Peyer's patch (tissue), 4 donors: ENCODE measurements at regions not wholly inside any gene's neighbourhood (a gene's known extent, or its start where the extent isn't known, plus 50 kb on each side); places are given as distances from the start of the nearest gene placed in this dataset.

Experiments
- POLR2A ChIP-seq, 2 donors: fragments of 450-650 bp; IDR thresholded peaks; one replicate each; pipeline ENCODE4 v1.5.1; 2017; ENCODE audit warnings: antibody characterized with exemption in 2 of 2, mild to moderate bottlenecking in 2 of 2, moderate library complexity in 2 of 2
- TF ChIP-seq, protein P1 (sequence below), 6 experiments: fragments of 450-650 bp in 4 of 6; fragments of 200-600 bp in 2 of 6; sonication (generic) in 1 of 6; IDR thresholded peaks; one replicate each; pipeline ENCODE4 v1.5.1; 2017 to 2019; ENCODE audit warnings: antibody characterized with exemption in 6 of 6, mild to moderate bottlenecking in 3 of 6, moderate library complexity in 1 of 6

DNA sequence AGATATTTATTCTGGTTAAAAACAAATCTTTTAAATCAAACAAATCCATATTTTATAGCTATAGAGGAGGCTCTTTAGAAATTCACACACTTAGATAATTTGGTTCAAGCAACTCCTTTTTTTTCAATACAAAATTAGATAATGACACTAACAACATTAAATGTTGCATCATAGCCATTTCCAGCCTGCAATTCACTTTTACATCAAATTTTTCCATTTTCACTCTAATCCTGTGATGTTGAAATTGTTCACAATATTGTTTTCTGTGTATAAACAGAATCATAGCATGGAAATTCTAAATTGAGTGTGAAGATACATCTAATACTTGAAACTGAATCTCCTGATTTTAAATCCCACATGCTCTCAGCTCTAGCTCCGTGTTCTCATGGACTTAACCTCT is 482.6 kb downstream of the INHBA start:
- TF ChIP-seq POLR2A (IDR thresholded peaks at IDR 0.05), result no peak
- TF ChIP-seq, protein P1, sequence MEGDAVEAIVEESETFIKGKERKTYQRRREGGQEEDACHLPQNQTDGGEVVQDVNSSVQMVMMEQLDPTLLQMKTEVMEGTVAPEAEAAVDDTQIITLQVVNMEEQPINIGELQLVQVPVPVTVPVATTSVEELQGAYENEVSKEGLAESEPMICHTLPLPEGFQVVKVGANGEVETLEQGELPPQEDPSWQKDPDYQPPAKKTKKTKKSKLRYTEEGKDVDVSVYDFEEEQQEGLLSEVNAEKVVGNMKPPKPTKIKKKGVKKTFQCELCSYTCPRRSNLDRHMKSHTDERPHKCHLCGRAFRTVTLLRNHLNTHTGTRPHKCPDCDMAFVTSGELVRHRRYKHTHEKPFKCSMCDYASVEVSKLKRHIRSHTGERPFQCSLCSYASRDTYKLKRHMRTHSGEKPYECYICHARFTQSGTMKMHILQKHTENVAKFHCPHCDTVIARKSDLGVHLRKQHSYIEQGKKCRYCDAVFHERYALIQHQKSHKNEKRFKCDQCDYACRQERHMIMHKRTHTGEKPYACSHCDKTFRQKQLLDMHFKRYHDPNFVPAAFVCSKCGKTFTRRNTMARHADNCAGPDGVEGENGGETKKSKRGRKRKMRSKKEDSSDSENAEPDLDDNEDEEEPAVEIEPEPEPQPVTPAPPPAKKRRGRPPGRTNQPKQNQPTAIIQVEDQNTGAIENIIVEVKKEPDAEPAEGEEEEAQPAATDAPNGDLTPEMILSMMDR (IDR thresholded peaks at IDR 0.05), result no peak
